IPS-NIHi11 (cell line): ENCODE measurements at regions not wholly inside any gene's neighbourhood (a gene's known extent, or its start where the extent isn't known, plus 50 kb on each side); places are given as distances from the start of the nearest gene placed in this dataset.
A peak's percentile ranks its signal among the peaks of the same experiment; 100 is the strongest.
"Not testable (repeated sequence)": the region's sequence is repeated elsewhere in the genome, so short reads cannot be mapped to it uniquely, and the experiment has no call there.

Experiments
- DNase-seq: peaks from one replicate; pipeline ENCODE4 v3.0.0; 2012; ENCODE audit warnings: mixed read lengths, low spot score

- DNase-seq, result no peak
These were observed 299.8 kb downstream of the ARL4A start for GRCh38 chr7:12987238-12987637.

GRCh38 chr7:12990440-12990839 lies 303.0 kb downstream of the ARL4A start:
- DNase-seq, result no peak

- DNase-seq, result no peak
These were observed 305.6 kb downstream of the ARL4A start for GRCh38 chr7:12993025-12993424.

- DNase-seq, result no peak
These were observed 308.6 kb downstream of the ARL4A start for GRCh38 chr7:12995912-12996469.

- DNase-seq, result no peak
These were observed 319.9 kb downstream of the ARL4A start for GRCh38 chr7:13007331-13007730.

GRCh38 chr7:13009517-13009916 lies 322.1 kb downstream of the ARL4A start:
- DNase-seq, result no peak

- DNase-seq, result no peak
These were observed 326.6 kb downstream of the ARL4A start for GRCh38 chr7:13014011-13014410.

- no peak for DNase-seq
These were observed 328.7 kb downstream of the ARL4A start for GRCh38 chr7:13016036-13016581.

- no peak for DNase-seq
These were observed 329.3 kb downstream of the ARL4A start for GRCh38 chr7:13016592-13017332.

- DNase-seq, result peak; percentile 50
These were observed 330.0 kb downstream of the ARL4A start for GRCh38 chr7:13017333-13017857.

- DNase-seq, result no peak
These were observed 330.4 kb downstream of the ARL4A start for GRCh38 chr7:13017881-13018280.

GRCh38 chr7:13021566-13022300 lies 334.3 kb downstream of the ARL4A start:
- no peak for DNase-seq

GRCh38 chr7:13024121-13024674 lies 336.8 kb downstream of the ARL4A start:
- no peak for DNase-seq

GRCh38 chr7:13025043-13025442 lies 337.6 kb downstream of the ARL4A start:
- DNase-seq, result not testable (repeated sequence)

GRCh38 chr7:13027321-13027720 lies 339.9 kb downstream of the ARL4A start:
- DNase-seq, result no peak

GRCh38 chr7:13028036-13028824 lies 340.8 kb downstream of the ARL4A start:
- DNase-seq, result no peak

- no peak for DNase-seq
These were observed 341.3 kb downstream of the ARL4A start for GRCh38 chr7:13028825-13029099.

- no peak for DNase-seq
These were observed 344.0 kb downstream of the ARL4A start for GRCh38 chr7:13031468-13031867.

- DNase-seq, result no peak
These were observed 344.7 kb downstream of the ARL4A start for GRCh38 chr7:13032084-13032483.

- peak; percentile 33 for DNase-seq
These were observed 345.1 kb downstream of the ARL4A start for GRCh38 chr7:13032576-13032975.

GRCh38 chr7:13034693-13035092 lies 347.3 kb downstream of the ARL4A start:
- peak; percentile 18 for DNase-seq

GRCh38 chr7:13035233-13035632 lies 347.8 kb downstream of the ARL4A start:
- no peak for DNase-seq
